Dedifferentiated amniotic fluid mesenchymal stem cell (primary cell): ENCODE measurements at regions not wholly inside any gene's neighbourhood (a gene's known extent, or its start where the extent isn't known, plus 50 kb on each side); places are given as distances from the start of the nearest gene placed in this dataset.

Source experiments
- DNase-seq: peaks from one replicate; pipeline ENCODE4 v3.0.0-alpha.2; 2016; ENCODE audit errors: extremely low spot score

DNA sequence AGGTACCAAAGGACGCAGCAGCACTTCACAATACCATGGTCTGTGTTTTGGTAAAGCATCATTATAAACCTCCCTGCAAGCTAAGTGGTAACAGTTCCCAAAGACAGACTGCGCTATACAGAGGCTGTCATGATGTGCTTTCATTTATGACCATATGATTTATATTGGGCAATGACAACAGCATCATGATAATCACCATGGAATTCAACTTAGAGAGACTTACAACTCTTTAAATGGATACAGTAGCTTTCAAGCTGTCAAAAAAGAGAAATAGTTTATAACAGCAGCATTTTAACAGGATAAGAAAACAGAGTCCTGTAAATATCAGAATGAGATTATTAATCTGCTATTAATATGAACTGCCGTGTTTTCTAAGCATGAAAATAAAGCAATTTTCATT is 341.7 kb downstream of the GPR37 start:
- DNase-seq: no peak

DNA sequence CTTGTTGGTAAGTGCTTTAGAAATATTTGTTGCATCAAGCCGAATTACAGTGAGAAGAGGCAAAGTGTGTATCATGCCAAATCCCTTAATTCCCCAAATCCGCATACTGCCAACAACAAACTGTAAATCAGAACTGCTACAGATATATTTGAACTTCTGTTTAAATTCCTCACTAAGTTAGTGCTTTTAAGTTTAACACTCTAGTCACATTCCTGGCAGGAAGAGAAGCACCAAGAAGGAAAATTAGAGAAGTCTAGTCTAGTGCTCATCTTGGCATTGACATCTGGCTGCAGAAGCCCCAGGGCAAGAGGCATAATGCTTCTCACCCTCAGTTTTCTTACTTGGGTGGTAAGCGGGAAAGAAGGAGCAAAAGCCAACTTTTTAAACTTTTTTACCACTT is 343.5 kb downstream of the GPR37 start:
- no peak for DNase-seq

DNA sequence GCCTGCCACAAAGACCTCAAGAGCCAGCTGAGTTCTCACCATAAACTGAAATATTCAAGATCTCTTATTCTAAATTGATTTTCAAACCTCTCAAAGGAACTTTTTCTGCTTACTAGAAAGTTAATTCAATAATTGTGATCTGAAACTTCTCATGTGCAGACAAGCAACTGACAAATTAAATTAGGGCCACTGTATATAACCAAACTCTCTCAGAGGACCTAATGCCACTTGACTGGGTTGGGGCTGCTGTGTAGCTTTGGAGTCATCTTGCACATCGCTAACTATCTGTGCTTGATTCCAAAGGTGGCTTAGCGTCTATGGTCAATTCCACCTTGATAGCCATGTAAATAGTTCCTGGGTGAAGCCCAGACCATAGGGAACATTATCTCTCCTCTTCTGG is 345.2 kb downstream of the GPR37 start:
- no peak for DNase-seq

DNA sequence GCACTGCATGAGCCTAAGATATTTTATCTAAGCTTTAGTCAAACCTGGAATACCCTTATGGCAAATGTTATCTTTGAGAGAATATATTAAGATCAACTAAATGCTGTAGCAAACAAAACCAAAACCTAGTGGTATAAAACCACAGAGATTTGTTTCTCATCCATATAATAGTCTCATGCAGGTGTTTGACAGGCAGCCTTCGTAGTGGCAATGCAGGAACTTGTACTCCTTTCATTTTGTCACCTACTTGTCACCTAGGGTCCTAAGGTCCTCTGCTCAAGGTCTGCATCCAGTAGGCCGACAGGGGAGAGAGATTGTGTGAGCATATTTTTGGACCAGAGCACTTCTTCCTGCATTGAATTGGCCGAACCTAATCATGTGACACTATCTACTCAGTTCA is 352.6 kb downstream of the GPR37 start:
- DNase-seq: no peak

DNA sequence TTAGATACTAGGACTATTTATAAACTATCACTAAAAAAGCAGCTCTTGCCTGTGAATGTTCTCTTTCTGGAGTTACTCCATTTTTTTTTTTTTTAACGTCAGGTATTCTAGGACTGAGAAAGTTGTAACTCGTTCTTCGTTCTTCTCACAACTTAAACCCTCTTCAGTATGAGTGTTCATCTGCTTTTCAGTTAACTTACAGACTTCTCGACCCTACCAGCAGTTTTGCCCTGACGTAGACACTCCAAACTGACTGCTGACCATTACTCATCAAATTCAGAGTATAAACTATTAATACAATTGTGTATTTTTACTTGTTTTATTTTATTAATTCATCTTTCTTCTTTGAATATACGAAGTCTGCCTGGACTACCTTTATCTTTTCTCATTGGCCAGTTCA is 353.1 kb downstream of the GPR37 start:
- no peak for DNase-seq

DNA sequence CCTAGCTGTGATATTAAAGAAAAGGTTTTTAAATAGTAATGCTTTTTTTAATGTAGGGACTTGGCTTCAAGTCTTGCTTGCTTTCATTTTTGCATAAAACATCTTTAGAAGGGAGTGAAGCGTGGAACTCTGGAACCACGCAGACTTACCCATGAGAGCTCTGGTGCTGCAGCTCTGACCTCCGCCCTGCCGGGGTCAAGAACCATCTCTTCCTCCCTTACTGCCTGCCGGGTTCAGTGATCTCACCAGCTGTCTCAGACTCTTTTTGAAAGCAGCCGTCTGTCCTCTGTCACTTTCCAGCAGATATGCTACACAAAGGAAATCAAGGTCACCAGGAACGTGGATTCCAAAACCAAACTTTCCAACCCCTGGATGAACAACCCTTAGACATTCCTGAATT is 353.8 kb downstream of the GPR37 start:
- no peak for DNase-seq

DNA sequence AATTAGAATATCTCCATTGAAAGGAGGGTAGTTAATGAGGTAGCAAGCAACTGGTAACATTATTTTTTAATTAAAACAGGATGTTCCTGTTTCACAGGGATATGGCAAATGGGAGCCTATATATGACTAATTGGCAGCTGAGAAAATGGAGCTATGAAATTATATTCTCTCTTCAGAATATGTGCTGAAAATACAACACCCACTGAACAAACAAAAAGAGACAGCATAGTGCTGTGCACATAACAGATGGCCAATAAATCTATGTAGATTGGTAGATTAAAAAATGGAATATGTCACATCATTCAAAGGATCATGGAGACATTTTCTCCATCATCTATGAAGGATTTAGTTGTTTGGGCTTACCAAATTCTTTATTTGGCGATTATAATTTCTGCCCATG is 362.0 kb downstream of the GPR37 start:
- no peak for DNase-seq

DNA sequence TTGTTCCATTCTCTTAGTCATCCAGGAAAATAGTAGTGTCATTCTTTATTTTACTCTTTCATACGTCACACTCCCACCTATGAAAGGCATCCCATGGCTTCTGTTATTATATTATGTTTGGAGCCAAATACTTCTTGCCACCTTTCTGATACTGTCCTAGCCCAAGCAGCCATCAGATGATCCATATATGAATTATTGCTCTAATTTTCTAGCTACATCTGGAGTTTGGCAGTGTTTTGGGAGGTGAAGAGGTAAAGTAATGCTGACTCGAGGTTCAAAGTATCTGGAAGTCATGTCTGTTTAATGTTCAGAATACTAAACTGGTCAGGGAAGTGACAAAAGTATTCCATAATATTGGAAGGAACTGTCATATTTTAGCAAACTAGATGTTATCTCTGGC is 362.5 kb downstream of the GPR37 start:
- no peak for DNase-seq

DNA sequence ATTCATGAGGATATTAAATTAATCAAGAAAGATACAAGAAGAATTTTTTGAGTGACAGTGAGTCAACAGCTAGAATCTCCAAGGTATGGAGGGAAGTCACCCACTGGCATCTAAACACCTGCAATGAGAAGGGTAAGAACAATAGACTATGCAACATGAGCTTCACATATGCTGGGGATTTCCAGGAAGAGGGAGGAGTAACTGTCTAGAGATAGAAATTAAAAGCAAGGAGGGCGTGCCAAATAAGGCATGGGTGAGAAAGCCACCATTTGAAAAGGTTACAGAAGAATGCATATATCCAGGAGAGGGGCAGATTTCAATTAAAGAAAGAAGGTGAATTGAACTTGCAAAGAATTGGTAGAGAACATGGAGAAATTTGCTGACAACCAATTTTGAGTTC is 365.7 kb downstream of the GPR37 start:
- no peak for DNase-seq

DNA sequence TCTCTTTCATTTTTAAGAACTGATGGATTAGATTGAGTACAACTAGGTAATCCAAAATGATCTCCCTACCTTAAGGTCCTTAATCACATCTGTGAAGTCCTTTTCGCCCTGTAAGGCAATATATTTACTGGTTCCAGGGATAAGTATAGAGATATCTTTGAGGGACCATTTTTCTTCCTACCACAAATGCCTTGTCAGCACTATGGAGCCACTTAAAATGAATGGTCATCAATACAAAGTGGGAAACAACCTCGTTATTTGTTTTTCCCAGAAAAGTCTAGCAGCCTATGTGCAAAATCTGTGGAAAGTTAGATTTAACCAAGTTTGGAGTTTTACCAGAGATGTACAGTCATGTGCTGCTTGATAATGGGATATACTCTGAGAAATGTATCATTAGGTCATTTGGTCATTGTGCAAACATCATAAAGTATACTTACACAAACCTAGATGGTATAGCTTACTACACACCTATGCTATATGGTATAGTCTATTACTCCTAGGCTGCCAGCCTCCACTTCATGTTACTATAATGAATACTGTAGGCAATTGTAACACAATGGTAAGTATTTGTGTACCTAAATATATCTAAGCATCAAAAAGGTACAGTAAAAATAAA is 366.2 kb upstream of the TMEM229A start:
- no peak for DNase-seq

DNA sequence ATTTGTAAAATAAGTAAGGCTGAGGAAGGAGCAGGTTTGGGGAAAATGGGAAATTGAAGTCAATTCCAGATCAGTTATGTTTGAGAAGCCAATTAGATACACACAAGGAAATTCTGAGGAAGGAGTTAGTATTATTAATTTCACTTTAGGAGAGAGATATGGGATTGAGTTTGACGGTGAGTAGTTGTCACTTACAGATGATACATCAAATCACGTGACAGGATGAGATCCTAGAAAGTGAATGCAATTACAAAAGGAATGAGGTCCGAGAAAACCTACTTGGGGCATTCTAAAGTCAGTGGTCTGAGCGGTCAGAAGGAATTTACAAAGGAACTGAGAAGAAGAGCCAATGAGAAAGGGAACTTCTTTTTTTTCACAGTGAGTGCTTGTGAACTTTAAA is 364.3 kb upstream of the TMEM229A start:
- no peak for DNase-seq

DNA sequence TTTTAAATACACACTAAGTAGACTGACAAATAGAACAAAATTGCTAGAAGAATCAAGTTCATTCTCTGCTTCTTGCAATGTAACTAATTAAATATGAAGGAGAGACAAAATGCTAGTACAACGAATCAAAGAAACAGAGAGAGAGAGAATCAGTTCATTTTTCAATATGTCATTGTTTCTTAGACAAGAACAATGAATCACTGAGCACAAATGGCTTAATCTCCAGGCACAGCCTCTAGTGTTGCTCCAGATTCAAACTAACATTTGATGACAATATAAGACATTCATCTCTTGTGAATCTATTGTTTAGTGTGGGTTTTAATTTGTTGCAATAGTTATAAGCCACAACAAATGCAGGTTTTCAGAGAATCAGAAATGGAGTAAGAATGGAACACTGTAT is 357.4 kb upstream of the TMEM229A start:
- no peak for DNase-seq

DNA sequence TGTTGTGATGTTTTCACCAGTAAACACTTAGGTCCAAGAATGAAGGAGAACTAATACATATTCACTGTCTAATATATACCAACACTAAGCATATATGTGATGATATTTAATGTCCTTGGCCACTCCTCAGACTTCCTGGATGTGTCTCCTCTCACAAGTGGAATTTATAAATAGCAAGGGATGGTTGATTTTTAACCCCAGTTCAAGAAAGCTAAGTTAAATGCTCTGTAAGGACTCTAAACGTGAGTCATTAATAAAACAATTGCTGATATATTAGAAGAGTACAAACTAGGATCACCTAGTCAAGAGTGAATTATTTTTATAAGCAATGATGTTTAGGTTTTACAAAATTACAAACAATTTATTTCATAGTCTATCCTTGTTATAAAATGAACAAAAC is 355.9 kb upstream of the TMEM229A start:
- no peak for DNase-seq

DNA sequence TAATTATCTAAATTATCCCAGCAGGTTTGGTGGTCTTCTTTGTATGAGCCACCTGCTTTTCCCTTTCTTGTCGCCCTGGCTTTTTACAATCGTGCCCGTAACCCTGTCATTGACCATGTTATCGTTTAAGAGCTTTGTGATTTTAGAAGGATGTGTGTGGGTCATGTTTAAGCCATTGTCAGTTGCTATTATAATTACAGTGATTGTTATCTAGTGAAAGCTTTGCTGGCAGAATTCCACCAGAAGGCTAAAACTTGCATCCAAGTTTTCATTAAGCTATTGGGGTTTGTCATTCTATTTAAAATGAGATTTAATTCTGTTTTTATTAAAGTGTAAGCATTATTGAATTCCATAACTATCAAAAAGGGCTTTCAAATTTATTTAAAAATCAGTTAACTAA is 354.2 kb upstream of the TMEM229A start:
- DNase-seq: no peak

DNA sequence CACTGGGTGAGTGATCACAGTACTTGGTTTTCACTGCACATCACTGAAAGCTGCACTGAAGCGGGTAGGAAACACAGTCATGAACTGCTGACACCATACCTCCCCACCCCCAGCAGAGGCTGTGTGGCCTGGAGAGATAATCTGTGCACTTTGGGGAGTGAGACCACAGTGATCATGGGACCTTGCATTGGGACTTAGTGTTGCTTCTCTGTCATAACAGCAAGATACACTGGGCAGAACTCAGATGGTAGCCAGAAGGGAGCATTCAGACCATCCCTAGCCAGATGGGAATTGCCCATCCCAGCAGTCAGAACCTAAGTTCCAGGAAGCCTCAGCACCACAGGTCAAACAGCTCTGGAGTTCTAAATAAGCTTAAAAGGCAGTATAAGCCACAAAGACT is 346.4 kb upstream of the TMEM229A start:
- DNase-seq: no peak

DNA sequence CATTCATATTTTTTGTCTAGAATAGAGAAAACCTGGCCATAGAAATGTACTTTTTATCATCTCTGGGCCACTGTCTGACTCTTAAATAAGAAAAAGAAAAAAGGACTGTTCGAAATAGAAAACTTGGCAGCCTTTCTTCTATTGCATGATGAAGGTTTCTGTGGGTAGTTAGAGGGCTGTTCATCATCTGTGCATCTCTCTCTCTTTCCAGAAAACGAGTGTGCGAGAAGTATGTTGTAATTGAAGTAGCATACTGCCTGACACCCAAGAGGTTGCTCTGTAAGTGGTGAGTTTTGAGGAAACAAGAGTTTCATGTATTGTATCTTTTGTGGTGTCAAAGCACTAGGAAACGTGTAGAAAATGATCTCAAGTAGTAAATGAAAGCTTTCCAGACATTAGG is 343.2 kb upstream of the TMEM229A start:
- no peak for DNase-seq

DNA sequence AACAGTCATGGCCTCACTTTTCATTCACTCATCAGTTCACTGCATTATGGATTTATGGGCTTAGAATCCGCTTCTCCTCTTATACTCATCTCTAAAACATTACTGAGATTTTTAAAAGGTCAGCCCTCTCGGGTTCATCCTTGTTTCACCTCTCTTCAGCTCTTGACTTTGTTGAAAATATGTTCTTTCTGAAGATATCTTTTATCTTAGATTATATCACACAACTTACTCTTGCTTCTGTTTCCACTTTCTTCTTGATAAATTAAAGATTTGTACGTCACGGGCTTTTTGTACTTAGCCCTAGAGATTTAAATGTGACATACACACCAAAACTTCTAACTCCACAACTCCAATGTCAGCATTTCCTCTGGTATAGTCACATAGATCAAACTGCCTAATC is 342.5 kb upstream of the TMEM229A start:
- DNase-seq: no peak

DNA sequence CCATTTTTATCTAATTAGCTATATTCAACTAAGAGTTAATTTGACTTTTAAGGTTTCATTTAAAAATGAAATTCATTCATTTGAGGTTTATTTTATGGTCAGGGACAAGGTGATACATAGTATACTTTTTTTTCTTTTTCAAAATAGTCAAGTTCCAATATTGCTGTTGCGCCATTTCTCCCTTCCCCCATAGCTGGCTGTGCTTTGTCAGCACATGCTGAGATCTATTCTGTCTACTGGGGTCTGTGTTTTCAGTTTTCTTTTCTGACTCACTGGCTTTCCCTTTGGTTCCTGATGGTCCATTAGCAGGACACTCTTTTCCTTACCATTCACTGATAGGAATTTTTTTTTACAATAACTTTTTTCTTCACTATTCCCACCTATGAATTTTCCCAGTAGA is 336.4 kb upstream of the TMEM229A start:
- DNase-seq: no peak

DNA sequence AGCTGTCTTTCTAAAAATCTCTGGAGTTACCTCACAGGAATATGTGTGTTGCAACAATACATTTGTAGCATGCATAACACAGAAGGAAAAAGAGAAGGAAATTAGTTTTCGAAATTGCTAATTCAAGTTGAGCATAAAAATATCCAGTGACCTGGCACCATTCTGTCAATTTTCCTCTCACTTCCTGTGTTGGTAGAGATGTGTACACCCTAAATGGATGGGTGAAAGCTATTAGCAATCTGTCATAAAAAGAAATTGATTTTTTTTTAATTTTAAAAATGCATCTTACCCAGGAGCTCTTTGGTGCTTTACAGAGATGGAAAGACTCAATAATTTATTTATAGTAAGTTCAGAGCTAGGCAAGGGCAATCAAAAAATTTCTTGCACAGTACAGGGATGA is 333.3 kb upstream of the TMEM229A start:
- DNase-seq: no peak

DNA sequence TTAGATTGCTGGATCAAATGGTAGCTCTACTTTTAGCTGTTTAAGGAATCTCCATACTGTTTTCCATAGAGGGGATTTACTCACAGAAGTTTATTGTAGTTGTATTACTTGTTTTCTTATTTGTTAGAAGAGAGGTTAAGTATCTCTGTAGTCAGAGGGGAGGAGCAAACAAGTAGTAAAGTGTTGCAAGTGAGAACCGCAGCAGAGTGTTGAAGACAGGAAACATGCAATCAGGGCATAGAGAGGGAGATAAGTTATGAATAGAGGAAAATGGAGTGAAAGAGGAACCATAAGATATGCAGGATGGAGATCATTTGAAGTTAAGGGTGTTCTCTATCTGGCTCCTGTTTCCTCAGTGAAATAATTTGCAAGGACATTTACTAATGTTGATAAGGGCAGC is 331.4 kb upstream of the TMEM229A start:
- no peak for DNase-seq

DNA sequence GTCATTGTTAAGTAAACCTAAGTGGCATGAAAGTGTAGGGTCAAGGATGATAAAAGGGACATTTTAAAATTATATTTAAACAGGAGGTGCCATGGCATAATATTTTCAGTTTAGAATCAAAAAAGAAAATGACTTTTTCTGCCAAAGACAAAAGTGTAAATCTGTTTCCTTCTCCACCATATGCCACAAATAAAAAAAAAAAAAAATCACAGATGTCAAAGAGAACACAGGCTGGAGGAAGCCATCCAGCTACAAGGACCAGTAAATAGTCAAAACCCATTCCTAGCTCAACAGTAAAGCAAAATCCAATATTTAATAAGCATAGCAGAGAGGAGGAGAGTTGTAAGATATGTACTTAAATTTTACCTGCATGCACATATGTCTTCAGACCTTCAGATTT is 321.3 kb upstream of the TMEM229A start:
- DNase-seq: no peak

DNA sequence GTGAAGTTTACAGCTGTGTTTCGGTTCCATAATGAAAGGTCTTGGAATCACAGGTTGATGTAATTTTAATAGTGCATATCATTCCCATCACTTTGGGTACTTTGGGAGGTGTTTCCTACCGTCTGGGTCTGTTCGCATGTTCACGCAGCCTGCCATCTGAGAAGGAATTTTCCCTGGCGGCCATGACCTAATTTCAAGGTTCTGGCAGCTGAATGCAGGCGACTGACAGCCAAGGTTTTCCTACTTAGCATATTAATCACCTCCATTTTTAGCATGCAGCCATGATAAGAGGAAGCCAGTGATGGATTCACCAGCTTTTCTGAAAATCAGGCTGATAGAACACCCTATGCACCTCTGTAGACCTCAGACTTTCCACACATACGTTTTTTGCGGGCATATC is 319.1 kb upstream of the TMEM229A start:
- DNase-seq: no peak

DNA sequence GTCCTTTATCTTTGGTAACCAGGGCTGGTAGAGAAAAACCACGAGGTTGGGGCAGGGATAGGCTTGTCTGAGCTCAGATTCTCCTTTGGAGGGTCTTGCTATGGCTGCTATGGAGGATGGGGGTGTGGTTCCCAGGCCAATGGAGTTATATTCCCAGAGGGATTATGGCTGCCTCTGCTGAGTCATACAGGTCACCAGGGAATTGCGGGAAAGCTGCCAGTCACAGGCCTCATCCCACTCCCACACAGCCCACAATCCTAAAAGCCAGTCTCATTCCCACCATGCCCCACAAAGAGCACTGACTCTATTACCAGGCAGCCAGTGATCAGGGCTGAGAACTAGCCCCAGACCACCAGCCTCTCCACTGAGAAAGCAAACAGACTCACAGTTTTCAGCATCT is 316.6 kb upstream of the TMEM229A start:
- no peak for DNase-seq

DNA sequence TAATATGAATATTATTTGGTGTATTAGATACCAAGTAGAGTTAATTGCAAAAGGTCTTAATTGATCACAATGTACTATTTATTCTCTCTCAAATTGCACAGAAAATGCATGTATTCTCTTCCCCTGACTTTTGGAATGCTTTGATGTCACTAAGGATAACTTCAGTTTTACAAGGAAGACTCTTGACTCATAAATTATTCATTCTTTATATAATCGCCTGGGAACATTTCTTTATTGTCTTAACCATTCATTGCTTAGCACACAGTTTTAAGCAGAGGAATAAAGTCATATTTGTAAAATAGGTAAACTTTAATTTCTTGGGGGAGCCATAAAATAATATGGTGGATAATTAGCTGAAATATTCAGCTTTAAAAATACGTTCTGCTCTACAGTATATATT is 306.0 kb upstream of the TMEM229A start:
- DNase-seq: no peak
